ENCODE measurements at regions not wholly inside any gene's neighbourhood (a gene's known extent, or its start where the extent isn't known, plus 50 kb on each side); places are given as distances from the start of the nearest gene placed in this dataset.

DNA sequence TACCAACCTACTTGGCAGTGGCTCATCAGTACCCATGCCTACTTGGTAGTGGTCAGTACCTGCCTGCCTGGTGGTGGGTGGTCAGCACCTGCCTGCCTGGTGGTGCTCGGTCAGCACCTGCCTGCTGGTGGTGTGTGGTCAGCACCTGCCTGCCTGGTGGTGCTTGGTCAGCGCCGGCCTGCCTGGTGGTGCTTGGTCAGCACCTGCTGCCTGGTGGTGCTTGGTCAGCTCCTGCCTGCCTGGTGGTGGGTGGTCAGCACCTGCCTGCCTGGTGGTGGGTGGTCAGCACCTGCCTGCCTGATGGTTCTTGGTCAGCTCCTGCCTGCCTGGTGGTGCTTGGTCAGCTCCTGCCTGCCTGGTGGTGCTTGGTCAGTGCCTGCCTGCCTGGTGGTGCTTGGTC, 329.6 kb downstream of the RRAGC start:
- H3K36me3 Mint-ChIP-seq (ENCODE audit: insufficient read depth, unreplicated experiment) = no peaks in the 10 kb centered on the region
- H3K9me3 Mint-ChIP-seq (ENCODE audit: low read depth, unreplicated experiment) = no peaks in the 10 kb centered on the region
- BruUV-seq (replicated peaks) = no TSS peak
- H3K27me3 Mint-ChIP-seq (ENCODE audit: unreplicated experiment) = peaks cover 39% of the 10 kb centered on the region
- H3K4me1 Mint-ChIP-seq (ENCODE audit: low read depth, unreplicated experiment) = no peaks in the 10 kb centered on the region
- no peak overlapping the region for H3K4me3 Mint-ChIP-seq (ENCODE audit: low read depth, unreplicated experiment)
- no peak for DNase-seq
- CTCF ChIA-PET = no interaction called here
- intact Hi-C loops (cut with micrococcal nuclease; ENCODE audit: unreplicated experiment) = no loop called here
- H3K27ac Mint-ChIP-seq (ENCODE audit: unreplicated experiment) = no peak overlapping the region
- TF ChIP-seq, protein P1, sequence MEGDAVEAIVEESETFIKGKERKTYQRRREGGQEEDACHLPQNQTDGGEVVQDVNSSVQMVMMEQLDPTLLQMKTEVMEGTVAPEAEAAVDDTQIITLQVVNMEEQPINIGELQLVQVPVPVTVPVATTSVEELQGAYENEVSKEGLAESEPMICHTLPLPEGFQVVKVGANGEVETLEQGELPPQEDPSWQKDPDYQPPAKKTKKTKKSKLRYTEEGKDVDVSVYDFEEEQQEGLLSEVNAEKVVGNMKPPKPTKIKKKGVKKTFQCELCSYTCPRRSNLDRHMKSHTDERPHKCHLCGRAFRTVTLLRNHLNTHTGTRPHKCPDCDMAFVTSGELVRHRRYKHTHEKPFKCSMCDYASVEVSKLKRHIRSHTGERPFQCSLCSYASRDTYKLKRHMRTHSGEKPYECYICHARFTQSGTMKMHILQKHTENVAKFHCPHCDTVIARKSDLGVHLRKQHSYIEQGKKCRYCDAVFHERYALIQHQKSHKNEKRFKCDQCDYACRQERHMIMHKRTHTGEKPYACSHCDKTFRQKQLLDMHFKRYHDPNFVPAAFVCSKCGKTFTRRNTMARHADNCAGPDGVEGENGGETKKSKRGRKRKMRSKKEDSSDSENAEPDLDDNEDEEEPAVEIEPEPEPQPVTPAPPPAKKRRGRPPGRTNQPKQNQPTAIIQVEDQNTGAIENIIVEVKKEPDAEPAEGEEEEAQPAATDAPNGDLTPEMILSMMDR (IDR thresholded peaks at IDR 0.05; ENCODE audit: unreplicated experiment) = no peak

DNA sequence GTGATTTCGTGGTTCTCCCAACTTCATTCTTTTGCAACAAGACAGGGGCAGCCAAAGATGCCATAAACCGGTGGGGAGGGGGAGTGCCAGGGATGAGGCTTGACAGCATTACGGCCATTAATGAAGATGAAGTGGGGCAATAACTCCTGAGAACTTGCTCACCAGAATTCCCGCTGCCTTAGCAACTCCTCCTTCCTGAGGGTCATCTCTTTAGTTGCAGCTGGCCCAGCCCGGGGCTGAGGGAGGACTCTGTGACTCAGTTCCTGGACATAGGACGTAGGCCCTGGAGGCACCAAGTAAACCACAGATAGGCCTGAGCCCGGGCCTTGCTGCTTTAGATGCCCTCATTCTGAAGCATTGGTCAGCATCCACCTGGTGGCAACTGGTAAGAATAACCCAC, 330.2 kb downstream of the RRAGC start:
- CTCF ChIA-PET = no interaction called here
- DNase-seq = no peak
- TF ChIP-seq, protein P1 (IDR thresholded peaks at IDR 0.05; ENCODE audit: unreplicated experiment) = no peak
- no peaks in the 10 kb centered on the region for H3K4me1 Mint-ChIP-seq (ENCODE audit: low read depth, unreplicated experiment)
- H3K4me3 Mint-ChIP-seq (ENCODE audit: low read depth, unreplicated experiment) = no peak overlapping the region
- H3K9me3 Mint-ChIP-seq (ENCODE audit: low read depth, unreplicated experiment) = no peaks in the 10 kb centered on the region
- intact Hi-C loops (cut with micrococcal nuclease; ENCODE audit: unreplicated experiment) = no loop called here
- BruUV-seq (replicated peaks) = no TSS peak
- H3K27ac Mint-ChIP-seq (ENCODE audit: unreplicated experiment) = no peak overlapping the region
- no peaks in the 10 kb centered on the region for H3K36me3 Mint-ChIP-seq (ENCODE audit: insufficient read depth, unreplicated experiment)
- H3K27me3 Mint-ChIP-seq (ENCODE audit: unreplicated experiment) = peaks cover 39% of the 10 kb centered on the region

DNA sequence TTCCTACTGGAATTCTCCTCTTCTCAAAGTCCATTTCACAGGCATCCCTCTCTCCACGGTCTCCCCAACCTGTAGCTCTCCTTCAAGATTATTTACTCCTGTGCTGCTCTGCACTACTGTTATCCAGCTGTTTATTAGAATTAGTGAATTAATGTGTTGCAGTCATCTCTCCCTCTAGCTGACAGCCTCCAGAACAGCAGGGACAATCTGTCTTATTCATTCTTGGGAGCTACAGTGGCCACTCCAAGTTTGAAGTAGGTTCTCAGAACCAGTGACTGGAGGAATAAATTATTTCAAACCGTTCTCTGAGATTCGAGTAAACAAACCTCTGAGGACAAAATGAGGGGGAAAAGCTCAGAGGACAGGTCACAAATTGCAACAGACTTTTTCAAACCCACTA, 330.9 kb downstream of the RRAGC start:
- H3K27ac Mint-ChIP-seq (ENCODE audit: unreplicated experiment) = no peak overlapping the region
- peaks cover 41% of the 10 kb centered on the region for H3K27me3 Mint-ChIP-seq (ENCODE audit: unreplicated experiment)
- CTCF ChIA-PET = no interaction called here
- no peaks in the 10 kb centered on the region for H3K4me1 Mint-ChIP-seq (ENCODE audit: low read depth, unreplicated experiment)
- no peak overlapping the region for H3K4me3 Mint-ChIP-seq (ENCODE audit: low read depth, unreplicated experiment)
- TF ChIP-seq, protein P1 (IDR thresholded peaks at IDR 0.05; ENCODE audit: unreplicated experiment) = no peak
- no peak for DNase-seq
- BruUV-seq (replicated peaks) = no TSS peak
- no peaks in the 10 kb centered on the region for H3K36me3 Mint-ChIP-seq (ENCODE audit: insufficient read depth, unreplicated experiment)
- H3K9me3 Mint-ChIP-seq (ENCODE audit: low read depth, unreplicated experiment) = no peaks in the 10 kb centered on the region
- intact Hi-C loops (cut with micrococcal nuclease; ENCODE audit: unreplicated experiment) = no loop called here

DNA sequence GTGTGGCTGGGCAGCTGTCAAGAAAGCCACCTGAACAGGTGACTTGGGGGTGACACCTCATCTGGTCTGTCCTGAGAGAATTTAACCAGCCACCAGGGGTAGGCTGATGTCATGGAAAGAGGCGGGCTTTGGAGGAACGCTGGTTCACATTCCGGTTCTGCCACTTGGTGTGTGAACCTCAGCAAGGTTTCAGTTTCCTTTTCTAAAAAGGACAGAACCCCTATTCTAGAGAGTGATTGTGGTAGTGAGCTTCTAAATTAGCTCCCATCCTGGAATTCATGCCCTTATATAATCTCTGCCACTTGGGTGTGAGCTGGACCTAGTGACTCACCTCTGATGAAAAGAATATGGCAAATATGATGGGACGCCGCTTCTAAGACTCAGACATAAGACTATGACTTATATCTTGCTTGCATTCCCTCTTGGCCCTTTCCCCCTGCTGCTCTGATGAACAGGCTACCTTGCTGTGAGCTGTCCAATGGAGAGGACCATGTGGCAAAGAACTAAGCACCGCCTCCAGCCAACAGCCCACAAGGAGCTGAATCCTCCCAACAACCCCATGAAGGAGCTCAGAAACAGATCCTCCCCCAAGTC, 332.1 kb downstream of the RRAGC start:
- no TSS peak for BruUV-seq (replicated peaks)
- TF ChIP-seq, protein P1 (IDR thresholded peaks at IDR 0.05; ENCODE audit: unreplicated experiment) = no peak
- H3K4me3 Mint-ChIP-seq (ENCODE audit: low read depth, unreplicated experiment) = peak overlapping the region; percentile 48
- no peaks in the 10 kb centered on the region for H3K9me3 Mint-ChIP-seq (ENCODE audit: low read depth, unreplicated experiment)
- intact Hi-C loops (cut with micrococcal nuclease; ENCODE audit: unreplicated experiment) = no loop called here
- H3K27me3 Mint-ChIP-seq (ENCODE audit: unreplicated experiment) = peaks cover 52% of the 10 kb centered on the region
- H3K27ac Mint-ChIP-seq (ENCODE audit: unreplicated experiment) = no peak overlapping the region
- no peaks in the 10 kb centered on the region for H3K36me3 Mint-ChIP-seq (ENCODE audit: insufficient read depth, unreplicated experiment)
- CTCF ChIA-PET = no interaction called here
- peak; percentile 68 for DNase-seq
- no peaks in the 10 kb centered on the region for H3K4me1 Mint-ChIP-seq (ENCODE audit: low read depth, unreplicated experiment)

Measured in Calu3 (cell line).